ENCODE measurements at regions not wholly inside any gene's neighbourhood (a gene's known extent, or its start where the extent isn't known, plus 50 kb on each side); places are given as distances from the start of the nearest gene placed in this dataset.

- Histone ChIP-seq H3K4me1 (ENCODE audit: control insufficient read depth, extremely low read depth, insufficient read depth, low read length) (no peaks in the 10 kb centered on the region), H3K4me2 (ENCODE audit: insufficient read depth, low read length) (no peak overlapping the region), H3K27ac (ENCODE audit: insufficient read depth, low read depth, low read length) (no peak overlapping the region), H3K36me3 (ENCODE audit: control insufficient read depth in 2 of 2, extremely low read depth in 1 of 2, insufficient read depth in 2 of 2, low read length in 2 of 2) (no peaks in the 10 kb centered on the region), H2AFZ (ENCODE audit: low read depth, low read length) (no peak overlapping the region), H3K79me2 (ENCODE audit: control insufficient read depth, insufficient read depth, low read length) (no peaks in the 10 kb centered on the region), H3K9ac (replicated peaks; ENCODE audit: extremely low read depth, insufficient read depth, low read length) (no peak overlapping the region), H3K4me3 (replicated peaks in 1 of 3; ENCODE audit: insufficient read depth in 1 of 3, low read depth in 1 of 3, low read length in 3 of 3) (no peak overlapping the region), H3K27me3 (ENCODE audit: control insufficient read depth in 2 of 2, insufficient read depth in 2 of 2, low read length in 2 of 2) (no peaks in the 10 kb centered on the region), H4K20me1 (replicated peaks; ENCODE audit: control insufficient read depth, extremely low read depth, insufficient read depth, low read length) (no peaks in the 10 kb centered on the region), H3K9me3 (replicated peaks; ENCODE audit: control insufficient read depth, insufficient read depth, low read length) (peaks cover 3% of the 10 kb centered on the region), H3K9me1 (replicated peaks; ENCODE audit: control insufficient read depth, extremely low read depth, insufficient read depth, low read length) (no peaks in the 10 kb centered on the region)
- ChIA-PET CTCF (no interaction called here), POLR2A (no interaction called here)
- dilution Hi-C loops (cut with MboI; ENCODE audit: extremely low pct_ligation_motif_present, low sequenced_read_pairs): no loop called here
- FAIRE-seq: no peak
- no peak for DNase-seq (ENCODE audit: low read depth, low spot score)
- intact Hi-C loops (cut with micrococcal nuclease): no loop called here
- no TSS peak for BruUV-seq (replicated peaks)
- no peak for TF ChIP-seq GATA2 (IDR thresholded peaks at IDR 0.05; ENCODE audit: insufficient read depth, insufficient read length, low read depth, low read length)
- no peak for TF ChIP-seq EZH2 (IDR thresholded peaks at IDR 0.05; ENCODE audit: borderline replicate concordance, low read depth, low read length, severe bottlenecking)
- TF ChIP-seq MYC (IDR thresholded peaks at IDR 0.05; ENCODE audit: low read depth, low read length): no peak
- no peak for TF ChIP-seq POLR2AphosphoS5 (IDR thresholded peaks at IDR 0.05; ENCODE audit: insufficient read depth, low read depth, low read length)
- no peak for TF ChIP-seq POLR2A (IDR thresholded peaks at IDR 0.05; ENCODE audit: low read depth, low read length)
- no peak for TF ChIP-seq FOS (IDR thresholded peaks at IDR 0.05; ENCODE audit: borderline replicate concordance, insufficient read depth, low read length)
- TF ChIP-seq MAX (IDR thresholded peaks at IDR 0.05; ENCODE audit: insufficient read depth, insufficient read length): no peak
- no peak for TF ChIP-seq JUN (IDR thresholded peaks at IDR 0.05; ENCODE audit: borderline replicate concordance, insufficient read depth, insufficient read length, low read depth)
- TF ChIP-seq, protein P1, sequence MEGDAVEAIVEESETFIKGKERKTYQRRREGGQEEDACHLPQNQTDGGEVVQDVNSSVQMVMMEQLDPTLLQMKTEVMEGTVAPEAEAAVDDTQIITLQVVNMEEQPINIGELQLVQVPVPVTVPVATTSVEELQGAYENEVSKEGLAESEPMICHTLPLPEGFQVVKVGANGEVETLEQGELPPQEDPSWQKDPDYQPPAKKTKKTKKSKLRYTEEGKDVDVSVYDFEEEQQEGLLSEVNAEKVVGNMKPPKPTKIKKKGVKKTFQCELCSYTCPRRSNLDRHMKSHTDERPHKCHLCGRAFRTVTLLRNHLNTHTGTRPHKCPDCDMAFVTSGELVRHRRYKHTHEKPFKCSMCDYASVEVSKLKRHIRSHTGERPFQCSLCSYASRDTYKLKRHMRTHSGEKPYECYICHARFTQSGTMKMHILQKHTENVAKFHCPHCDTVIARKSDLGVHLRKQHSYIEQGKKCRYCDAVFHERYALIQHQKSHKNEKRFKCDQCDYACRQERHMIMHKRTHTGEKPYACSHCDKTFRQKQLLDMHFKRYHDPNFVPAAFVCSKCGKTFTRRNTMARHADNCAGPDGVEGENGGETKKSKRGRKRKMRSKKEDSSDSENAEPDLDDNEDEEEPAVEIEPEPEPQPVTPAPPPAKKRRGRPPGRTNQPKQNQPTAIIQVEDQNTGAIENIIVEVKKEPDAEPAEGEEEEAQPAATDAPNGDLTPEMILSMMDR (IDR thresholded peaks at IDR 0.05; ENCODE audit: extremely low read depth in 1 of 2, insufficient read depth in 1 of 2, low read depth in 1 of 2, low read length in 2 of 2): no peak
Observed at GRCh38 chr3:164230385-164231094, 847.8 kb downstream of the SI start.

Data from endothelial cell of umbilical vein (primary cell).